ENCODE measurements at regions not wholly inside any gene's neighbourhood (a gene's known extent, or its start where the extent isn't known, plus 50 kb on each side); places are given as distances from the start of the nearest gene placed in this dataset.

GRCh38 chr4:112966701-112967488, 82.6 kb upstream of the ANK2 start:
- Histone ChIP-seq H3K27me3 (no peaks in the 10 kb centered on the region), H3K4me3 (no peak overlapping the region), H3K27ac (no peak overlapping the region), H3K9me3 (ENCODE audit: low read depth) (no peaks in the 10 kb centered on the region), H3K4me1 (ENCODE audit: low read depth) (no peaks in the 10 kb centered on the region), H3K36me3 (no peaks in the 10 kb centered on the region)
- TF ChIP-seq CTCF (IDR thresholded peaks at IDR 0.05; ENCODE audit: low read depth, low read length), result no peak
- no peak for DNase-seq (ENCODE audit: low read depth in 1 of 2, low spot score in 1 of 2)

GRCh38 chr4:112968451-112969159, 80.8 kb upstream of the ANK2 start:
- Histone ChIP-seq H3K27ac (no peak overlapping the region), H3K4me3 (no peak overlapping the region), H3K27me3 (no peaks in the 10 kb centered on the region), H3K9me3 (ENCODE audit: low read depth) (no peaks in the 10 kb centered on the region), H3K4me1 (ENCODE audit: low read depth) (no peaks in the 10 kb centered on the region), H3K36me3 (no peaks in the 10 kb centered on the region)
- TF ChIP-seq CTCF (IDR thresholded peaks at IDR 0.05; ENCODE audit: low read depth, low read length), result no peak
- peak in 1 of 2 donors; percentile 3 for DNase-seq (ENCODE audit: low read depth in 1 of 2, low spot score in 1 of 2)

- H3K4me3 ChIP-seq, result no peak overlapping the region
- H3K36me3 ChIP-seq, result no peaks in the 10 kb centered on the region
- H3K9me3 ChIP-seq (ENCODE audit: low read depth), result no peaks in the 10 kb centered on the region
- no peak overlapping the region for H3K27ac ChIP-seq
- no peaks in the 10 kb centered on the region for H3K4me1 ChIP-seq (ENCODE audit: low read depth)
- TF ChIP-seq CTCF (IDR thresholded peaks at IDR 0.05; ENCODE audit: low read depth, low read length), result no peak
- no peaks in the 10 kb centered on the region for H3K27me3 ChIP-seq
- no peak for DNase-seq (ENCODE audit: low read depth in 1 of 2, low spot score in 1 of 2)
These were observed 78.5 kb upstream of the ANK2 start for GRCh38 chr4:112970903-112971302.

GRCh38 chr4:112973750-112974251, 75.7 kb upstream of the ANK2 start:
- TF ChIP-seq CTCF (IDR thresholded peaks at IDR 0.05; ENCODE audit: low read depth, low read length), result no peak
- no peak for DNase-seq (ENCODE audit: low read depth in 1 of 2, low spot score in 1 of 2)
- Histone ChIP-seq H3K27ac (no peak overlapping the region), H3K4me1 (ENCODE audit: low read depth) (no peaks in the 10 kb centered on the region), H3K27me3 (no peaks in the 10 kb centered on the region), H3K36me3 (no peaks in the 10 kb centered on the region), H3K4me3 (no peak overlapping the region), H3K9me3 (ENCODE audit: low read depth) (no peaks in the 10 kb centered on the region)

- H3K27me3 ChIP-seq, result no peaks in the 10 kb centered on the region
- H3K36me3 ChIP-seq, result no peaks in the 10 kb centered on the region
- no peak overlapping the region for H3K4me3 ChIP-seq
- no peaks in the 10 kb centered on the region for H3K4me1 ChIP-seq (ENCODE audit: low read depth)
- no peak overlapping the region for H3K27ac ChIP-seq
- no peak for DNase-seq (ENCODE audit: low read depth in 1 of 2, low spot score in 1 of 2)
- no peak for TF ChIP-seq CTCF (IDR thresholded peaks at IDR 0.05; ENCODE audit: low read depth, low read length)
- no peaks in the 10 kb centered on the region for H3K9me3 ChIP-seq (ENCODE audit: low read depth)
These were observed 73.7 kb upstream of the ANK2 start for GRCh38 chr4:112975567-112976355.

Data from cardiac muscle cell (in vitro differentiated cells and primary cell).